Smooth muscle cell (in vitro differentiated cells): ENCODE measurements at regions not wholly inside any gene's neighbourhood (a gene's known extent, or its start where the extent isn't known, plus 50 kb on each side); places are given as distances from the start of the nearest gene placed in this dataset.
"Not testable (repeated sequence)": the region's sequence is repeated elsewhere in the genome, so short reads cannot be mapped to it uniquely, and the experiment has no call there.

Experiments
- DNase-seq: peaks from one replicate; lab custom pipeline; 2025; ENCODE audit not compliant: unreplicated experiment; lab: John Stamatoyannopoulos, UW
- H2AFZ ChIP-seq: fragments of 200-600 bp; sonication (generic); 2 replicates; pipeline ENCODE4 v1.6.0; 2016; ENCODE audit warnings: antibody characterized with exemption, low read depth, mild to moderate bottlenecking
- H3F3A ChIP-seq: fragments of 200-600 bp; sonication (generic); 2 replicates; pipeline ENCODE4 v1.6.0; 2017; ENCODE audit warnings: antibody characterized with exemption, low read depth
- H3K27ac ChIP-seq: fragments of 200-600 bp; sonication (generic); 2 replicates; pipeline ENCODE4 v1.5.1; 2016; ENCODE audit warnings: low read depth, mild to moderate bottlenecking
- H3K27me3 ChIP-seq: fragments of 200-600 bp; sonication (generic); 2 replicates; pipeline ENCODE4 v1.6.1; 2016; ENCODE audit warnings: low read depth, mild to moderate bottlenecking
- H3K36me3 ChIP-seq: fragments of 200-600 bp; sonication (generic); 2 replicates; pipeline ENCODE4 v1.5.1; 2016; ENCODE audit warnings: low read depth
- H3K4me1 ChIP-seq: fragments of 200-600 bp; sonication (generic); 2 replicates; pipeline ENCODE4 v1.5.1; 2016; ENCODE audit warnings: low read depth
- H3K4me2 ChIP-seq: fragments of 200-600 bp; sonication (generic); 2 replicates; pipeline ENCODE4 v1.6.0; 2016; ENCODE audit warnings: mild to moderate bottlenecking
- H3K4me3 ChIP-seq: fragments of 200-600 bp; sonication (generic); 2 replicates; pipeline ENCODE4 v1.5.1; 2016; ENCODE audit warnings: mild to moderate bottlenecking
- H3K79me2 ChIP-seq: fragments of 200-600 bp; sonication (generic); 2 replicates; pipeline ENCODE4 v1.6.0; 2016; ENCODE audit warnings: low read depth, mild to moderate bottlenecking
- H3K9ac ChIP-seq: fragments of 200-600 bp; sonication (generic); 2 replicates; pipeline ENCODE4 v1.6.0; 2016; ENCODE audit warnings: low read depth
- H3K9me3 ChIP-seq: fragments of 200-600 bp; sonication (generic); replicated peaks from 2 replicates; pipeline ENCODE4 v1.5.1; 2016; ENCODE audit warnings: low read depth
- H4K20me1 ChIP-seq: fragments of 200-600 bp; sonication (generic); 2 replicates; pipeline ENCODE4 v1.6.0; 2016; ENCODE audit warnings: low read depth
- CTCF ChIP-seq: fragments of 200-600 bp; sonication (generic); IDR thresholded peaks from 2 replicates; pipeline ENCODE4 v1.5.1; 2017; ENCODE audit warnings: borderline replicate concordance, mild to moderate bottlenecking, antibody characterized with exemption; ENCODE audit not compliant: insufficient read depth, poor library complexity, severe bottlenecking
- WGBS: methylation state at CpG from one replicate; pipeline ENCODE4 v1.1.7; 2016; ENCODE audit warnings: low lambda C conversion rate; 5-methylcytosine and 5-hydroxymethylcytosine counted together

- WGBS, result 15% methylated on average over 31 of the region's 31 CpGs
- H3K4me2 ChIP-seq, result peak overlapping the region; percentile 68
- not testable (repeated sequence) for H3K36me3 ChIP-seq, H3K9ac ChIP-seq, DNase-seq, H3F3A ChIP-seq, H3K27me3 ChIP-seq, H3K79me2 ChIP-seq, H3K9me3 ChIP-seq, H4K20me1 ChIP-seq, H2AFZ ChIP-seq, H3K4me3 ChIP-seq, H3K4me1 ChIP-seq, H3K27ac ChIP-seq
- TF ChIP-seq CTCF, result peak; percentile 14
These were observed 791.3 kb downstream of the SPATA31A6 start for GRCh38 chr9:42974725-42975124.

GRCh38 chr9:42984761-42985160 lies 801.3 kb downstream of the SPATA31A6 start:
- not testable (repeated sequence) for H3K9me3 ChIP-seq, H4K20me1 ChIP-seq, H3K27ac ChIP-seq, H3K79me2 ChIP-seq, H3K9ac ChIP-seq, H3K4me3 ChIP-seq, H3K27me3 ChIP-seq, H3F3A ChIP-seq, H2AFZ ChIP-seq, DNase-seq, H3K4me1 ChIP-seq, H3K4me2 ChIP-seq, H3K36me3 ChIP-seq
- 86% methylated on average over 14 of the region's 14 CpGs for WGBS
